ENCODE measurements at regions not wholly inside any gene's neighbourhood (a gene's known extent, or its start where the extent isn't known, plus 50 kb on each side); places are given as distances from the start of the nearest gene placed in this dataset.

DNA sequence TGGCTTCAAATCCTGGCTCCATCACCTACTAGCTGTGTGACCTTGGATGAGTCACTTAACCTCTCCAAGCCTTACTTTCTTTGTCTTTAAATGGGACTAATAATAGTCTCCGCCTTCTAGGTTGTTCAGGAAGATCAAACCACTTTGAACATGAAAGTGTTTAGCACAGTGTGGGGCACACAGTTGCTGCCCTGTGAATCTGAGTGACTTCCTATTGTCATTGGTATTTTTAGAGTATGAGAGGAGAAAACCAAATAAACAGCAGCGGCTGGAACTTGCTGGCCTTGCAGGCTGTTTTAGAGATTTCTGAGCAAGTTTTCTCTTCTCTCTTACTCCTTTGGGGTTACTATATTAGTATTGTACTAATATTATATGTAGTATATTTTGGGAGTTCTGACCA, 120.7 kb upstream of the MYL2 start:
- peaks cover 9% of the 10 kb centered on the region for H3K27me3 ChIP-seq (replicated peaks; ENCODE audit: control insufficient read depth, insufficient read depth, low read length, poor library complexity, severe bottlenecking)
- no peak overlapping the region for H3K27ac ChIP-seq (ENCODE audit: insufficient read depth, low read length, poor library complexity, severe bottlenecking)

DNA sequence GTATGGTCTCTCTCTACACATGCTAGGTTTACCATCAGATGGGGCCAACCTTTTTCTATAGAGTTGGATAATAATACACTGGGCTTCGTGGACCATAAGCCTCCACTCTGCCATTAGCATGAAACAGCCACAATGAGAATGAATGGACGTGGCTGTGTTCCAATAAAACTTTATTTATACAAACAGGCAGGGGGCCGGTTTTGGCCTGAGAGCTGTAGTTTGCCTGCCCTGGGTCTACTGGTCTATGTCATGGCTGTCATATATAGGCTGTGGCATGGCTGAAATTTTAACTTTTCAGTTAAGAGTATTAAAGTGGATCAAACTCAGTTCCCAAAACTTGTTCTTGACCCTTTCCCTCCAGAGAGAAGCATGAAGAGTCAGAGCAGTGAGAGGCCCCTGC, 120.3 kb upstream of the MYL2 start:
- peaks cover 6% of the 10 kb centered on the region for H3K4me1 ChIP-seq (ENCODE audit: control insufficient read depth, insufficient read depth, low read length, poor library complexity, severe bottlenecking)
- H3K27ac ChIP-seq (ENCODE audit: insufficient read depth, low read length, poor library complexity, severe bottlenecking) = no peak overlapping the region
- no peaks in the 10 kb centered on the region for H3K36me3 ChIP-seq (ENCODE audit: control insufficient read depth, insufficient read depth, low read length)
- DNase-seq = no peak
- H3K9me3 ChIP-seq (ENCODE audit: control insufficient read depth, low read length) = no peaks in the 10 kb centered on the region
- peaks cover 13% of the 10 kb centered on the region for H3K27me3 ChIP-seq (replicated peaks; ENCODE audit: control insufficient read depth, insufficient read depth, low read length, poor library complexity, severe bottlenecking)
- no peak overlapping the region for H3K4me3 ChIP-seq (ENCODE audit: insufficient read depth, low read depth, low read length, poor library complexity, severe bottlenecking)

More for the DNA sequence above, 120.7 kb upstream of the MYL2 start:
- Histone ChIP-seq H3K4me1 (ENCODE audit: control insufficient read depth, insufficient read depth, low read length, poor library complexity, severe bottlenecking) (peaks cover 2% of the 10 kb centered on the region), H3K4me3 (ENCODE audit: insufficient read depth, low read depth, low read length, poor library complexity, severe bottlenecking) (no peak overlapping the region), H3K9me3 (ENCODE audit: control insufficient read depth, low read length) (no peaks in the 10 kb centered on the region), H3K36me3 (ENCODE audit: control insufficient read depth, insufficient read depth, low read length) (no peaks in the 10 kb centered on the region)
- DNase-seq = no peak

DNA sequence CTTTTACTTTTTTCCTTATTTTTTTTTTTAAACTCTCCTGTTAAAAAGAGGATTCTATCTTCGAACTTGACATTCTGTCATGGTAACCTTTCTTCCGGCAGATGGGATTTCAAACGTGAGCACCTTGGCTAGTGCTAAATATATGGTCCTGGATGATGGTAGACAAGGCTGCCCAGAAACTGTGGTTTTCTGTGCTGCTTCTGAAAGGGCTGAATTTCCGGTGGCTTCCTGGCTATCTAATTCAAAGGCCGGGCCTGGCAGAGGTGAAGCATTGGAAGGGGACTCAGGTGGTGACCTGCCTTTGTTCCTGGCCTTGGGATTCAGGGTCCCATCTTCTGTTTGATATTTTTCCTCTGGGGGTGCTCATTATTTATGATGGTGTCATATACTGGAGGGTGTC, 118.6 kb upstream of the MYL2 start:
- H3K4me3 ChIP-seq (ENCODE audit: insufficient read depth, low read depth, low read length, poor library complexity, severe bottlenecking) = no peak overlapping the region
- no peak for DNase-seq
- H3K36me3 ChIP-seq (ENCODE audit: control insufficient read depth, insufficient read depth, low read length) = no peaks in the 10 kb centered on the region
- peaks cover 14% of the 10 kb centered on the region for H3K4me1 ChIP-seq (ENCODE audit: control insufficient read depth, insufficient read depth, low read length, poor library complexity, severe bottlenecking)
- no peak overlapping the region for H3K27ac ChIP-seq (ENCODE audit: insufficient read depth, low read length, poor library complexity, severe bottlenecking)
- H3K9me3 ChIP-seq (ENCODE audit: control insufficient read depth, low read length) = no peaks in the 10 kb centered on the region
- peaks cover 25% of the 10 kb centered on the region for H3K27me3 ChIP-seq (replicated peaks; ENCODE audit: control insufficient read depth, insufficient read depth, low read length, poor library complexity, severe bottlenecking)

DNA sequence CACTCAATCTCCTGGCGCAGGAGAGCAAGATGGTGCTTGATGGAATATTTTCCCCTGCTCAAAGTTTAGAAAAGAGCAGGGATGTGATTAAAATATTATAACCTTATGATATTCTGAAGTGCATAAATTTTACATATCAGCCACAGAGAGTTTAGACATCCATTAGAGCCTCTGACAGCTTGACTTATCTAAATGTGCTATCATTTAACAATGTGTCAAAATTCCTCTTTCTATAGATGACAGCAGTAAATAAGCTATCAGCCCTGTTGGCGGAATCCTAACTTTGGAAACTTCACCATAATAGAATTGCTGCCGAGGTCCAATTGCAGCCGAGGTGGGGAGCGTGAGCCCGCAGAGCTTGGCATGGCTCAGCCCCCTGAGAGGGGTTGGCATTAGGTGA, 117.7 kb upstream of the MYL2 start:
- DNase-seq = no peak
- Histone ChIP-seq H3K9me3 (ENCODE audit: control insufficient read depth, low read length) (no peaks in the 10 kb centered on the region), H3K4me3 (ENCODE audit: insufficient read depth, low read depth, low read length, poor library complexity, severe bottlenecking) (no peak overlapping the region), H3K36me3 (ENCODE audit: control insufficient read depth, insufficient read depth, low read length) (no peaks in the 10 kb centered on the region), H3K4me1 (ENCODE audit: control insufficient read depth, insufficient read depth, low read length, poor library complexity, severe bottlenecking) (peaks cover 17% of the 10 kb centered on the region), H3K27ac (ENCODE audit: insufficient read depth, low read length, poor library complexity, severe bottlenecking) (no peak overlapping the region), H3K27me3 (replicated peaks; ENCODE audit: control insufficient read depth, insufficient read depth, low read length, poor library complexity, severe bottlenecking) (peaks cover 29% of the 10 kb centered on the region)

DNA sequence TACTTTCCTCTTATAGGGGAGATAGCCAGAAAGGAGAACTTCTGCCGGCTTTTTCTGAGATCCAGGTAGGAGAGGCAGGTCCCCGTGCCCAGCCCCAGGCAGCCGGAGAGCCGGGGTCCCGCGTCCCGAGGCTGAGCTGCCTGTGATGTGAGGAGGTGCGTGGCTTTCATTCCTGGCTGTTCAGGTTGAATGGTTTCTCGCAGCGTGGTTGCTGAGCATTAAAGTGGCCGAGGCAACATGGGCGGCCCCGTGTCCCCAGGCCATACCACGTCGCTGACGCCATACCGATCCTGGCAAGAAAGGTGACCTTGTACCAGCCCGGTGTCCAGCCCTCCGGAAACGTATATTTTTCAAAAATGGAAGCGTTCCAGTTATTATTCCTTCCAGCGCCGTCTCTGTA, 116.7 kb upstream of the MYL2 start:
- H3K27ac ChIP-seq (ENCODE audit: insufficient read depth, low read length, poor library complexity, severe bottlenecking) = no peak overlapping the region
- H3K9me3 ChIP-seq (ENCODE audit: control insufficient read depth, low read length) = no peaks in the 10 kb centered on the region
- no peaks in the 10 kb centered on the region for H3K36me3 ChIP-seq (ENCODE audit: control insufficient read depth, insufficient read depth, low read length)
- DNase-seq = no peak
- H3K27me3 ChIP-seq (replicated peaks; ENCODE audit: control insufficient read depth, insufficient read depth, low read length, poor library complexity, severe bottlenecking) = peaks cover 40% of the 10 kb centered on the region
- H3K4me1 ChIP-seq (ENCODE audit: control insufficient read depth, insufficient read depth, low read length, poor library complexity, severe bottlenecking) = peaks cover 17% of the 10 kb centered on the region
- no peak overlapping the region for H3K4me3 ChIP-seq (ENCODE audit: insufficient read depth, low read depth, low read length, poor library complexity, severe bottlenecking)

DNA sequence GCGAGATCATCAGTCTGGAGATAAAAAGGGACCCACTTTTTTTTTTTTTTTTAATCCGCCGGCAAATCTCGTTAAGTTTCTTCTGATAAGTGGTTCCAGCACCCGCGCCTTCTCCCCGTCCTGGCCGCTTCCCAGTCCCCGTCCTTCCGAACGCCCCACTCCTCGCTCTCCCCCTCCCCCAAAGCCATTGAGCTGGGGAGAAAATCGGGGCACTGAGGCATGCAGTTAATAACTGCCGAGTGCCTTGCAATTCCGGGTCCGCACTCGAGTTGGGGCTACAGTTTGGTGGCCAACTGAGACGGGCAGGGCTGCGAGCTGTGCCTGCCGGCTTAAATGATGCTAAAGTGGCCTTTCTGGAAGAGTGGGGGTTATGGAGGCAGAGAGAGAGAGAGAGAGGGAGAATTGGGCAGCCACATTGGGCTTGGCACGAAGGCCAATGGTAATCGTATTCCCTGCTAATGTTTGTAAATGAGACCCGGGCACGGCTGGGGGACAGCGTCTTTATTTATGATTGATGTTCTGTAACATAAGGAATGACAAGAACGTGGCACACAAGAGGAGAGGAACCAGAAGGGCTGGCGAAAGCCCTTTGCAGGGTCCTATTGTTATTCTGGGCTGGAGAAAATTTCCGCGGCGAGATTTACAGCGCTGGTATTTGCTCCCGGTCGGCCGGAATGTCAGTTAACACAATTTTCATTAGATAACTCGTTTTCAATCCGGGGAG, 115.4 kb upstream of the MYL2 start:
- Histone ChIP-seq H3K4me1 (ENCODE audit: control insufficient read depth, insufficient read depth, low read length, poor library complexity, severe bottlenecking) (peaks cover 17% of the 10 kb centered on the region), H3K27me3 (replicated peaks; ENCODE audit: control insufficient read depth, insufficient read depth, low read length, poor library complexity, severe bottlenecking) (peaks cover 49% of the 10 kb centered on the region), H3K36me3 (ENCODE audit: control insufficient read depth, insufficient read depth, low read length) (no peaks in the 10 kb centered on the region), H3K4me3 (ENCODE audit: insufficient read depth, low read depth, low read length, poor library complexity, severe bottlenecking) (peak overlapping the region; percentile 26), H3K27ac (ENCODE audit: insufficient read depth, low read length, poor library complexity, severe bottlenecking) (no peak overlapping the region), H3K9me3 (ENCODE audit: control insufficient read depth, low read length) (no peaks in the 10 kb centered on the region)
- no peak for DNase-seq

DNA sequence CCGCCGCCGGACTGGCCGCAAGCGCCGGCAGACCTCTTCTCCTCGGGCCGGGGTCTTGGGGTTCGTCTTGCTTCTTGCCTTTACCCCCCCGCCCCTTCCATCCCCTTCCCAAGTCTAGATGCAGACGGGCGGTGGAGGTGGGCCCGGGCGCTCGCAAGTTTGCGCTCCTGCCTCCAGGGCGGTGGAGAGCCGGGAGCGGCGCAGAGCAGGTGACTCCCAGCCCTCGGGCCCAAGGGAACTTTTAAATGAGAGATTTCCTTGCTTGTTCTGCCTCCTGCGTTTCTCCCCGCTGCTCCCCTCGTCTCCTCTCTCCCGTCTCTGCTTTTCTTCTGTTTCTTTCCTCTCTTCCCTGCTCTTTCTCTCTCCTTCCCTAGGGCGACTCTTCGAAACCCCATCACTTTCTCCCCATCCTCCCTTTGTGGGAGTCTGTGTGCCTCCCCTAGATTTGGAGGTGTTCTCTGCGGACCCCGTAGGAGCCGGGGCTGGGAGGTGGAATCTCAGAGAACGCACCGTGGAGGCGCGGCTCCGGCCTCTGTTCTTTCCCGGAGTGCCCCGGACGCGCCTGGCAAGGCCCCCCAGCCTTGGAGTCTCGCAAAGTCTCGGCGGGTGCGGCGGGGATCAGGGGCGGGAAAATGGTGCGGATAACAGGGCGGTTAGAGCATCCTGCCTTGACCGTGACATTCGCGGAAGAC, 114.7 kb upstream of the MYL2 start:
- H3K27me3 ChIP-seq (replicated peaks; ENCODE audit: control insufficient read depth, insufficient read depth, low read length, poor library complexity, severe bottlenecking) = peaks cover 49% of the 10 kb centered on the region
- H3K9me3 ChIP-seq (ENCODE audit: control insufficient read depth, low read length) = no peaks in the 10 kb centered on the region
- no peak for DNase-seq
- H3K4me3 ChIP-seq (ENCODE audit: insufficient read depth, low read depth, low read length, poor library complexity, severe bottlenecking) = peak overlapping the region; percentile 26
- no peak overlapping the region for H3K27ac ChIP-seq (ENCODE audit: insufficient read depth, low read length, poor library complexity, severe bottlenecking)
- no peaks in the 10 kb centered on the region for H3K36me3 ChIP-seq (ENCODE audit: control insufficient read depth, insufficient read depth, low read length)
- peaks cover 17% of the 10 kb centered on the region for H3K4me1 ChIP-seq (ENCODE audit: control insufficient read depth, insufficient read depth, low read length, poor library complexity, severe bottlenecking)

DNA sequence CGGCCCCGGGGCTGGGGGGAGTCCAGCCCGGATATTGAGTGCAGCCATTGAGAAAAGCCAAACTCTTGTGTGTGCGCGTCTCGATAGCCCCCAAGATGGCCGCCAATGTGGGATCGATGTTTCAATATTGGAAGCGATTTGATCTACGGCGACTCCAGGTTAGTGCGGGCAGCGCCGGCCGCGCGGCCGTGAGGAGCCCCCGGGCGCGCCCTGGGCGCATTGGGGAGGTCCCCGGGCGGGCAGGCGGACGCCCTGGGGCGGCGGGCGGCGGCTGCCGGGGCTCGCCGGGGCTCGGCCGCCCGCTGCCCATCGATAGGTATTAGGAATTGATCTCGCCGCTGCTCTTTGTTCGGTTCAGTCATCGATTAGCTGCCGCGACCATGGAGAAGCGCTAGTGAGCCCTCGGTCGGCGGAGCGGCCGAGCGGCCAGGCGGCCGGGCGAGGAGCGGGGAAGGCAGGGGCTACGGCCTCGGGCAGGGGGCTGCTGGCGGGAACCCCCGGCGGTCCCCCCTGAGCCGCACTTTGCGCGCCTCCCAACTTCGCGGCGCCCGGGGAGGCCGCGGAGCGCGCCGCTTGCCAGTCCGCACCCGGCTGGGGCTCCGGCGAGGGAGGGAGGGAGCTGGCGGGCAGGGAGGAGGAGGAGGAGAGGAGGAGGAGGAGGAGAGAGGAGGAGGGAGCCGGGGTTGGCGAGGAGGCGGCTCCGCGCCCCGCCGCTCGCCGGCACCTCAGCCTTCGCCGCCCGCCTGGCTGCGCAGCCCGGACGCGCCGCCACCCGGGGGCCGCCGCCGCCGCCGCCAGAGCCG, 113.9 kb upstream of the MYL2 start, which contains the start of gene CUX2:
Gene CUX2, plus strand, starts transcription at position 83 of the 803 bp plus-strand sequence.
- Histone ChIP-seq H3K9me3 (ENCODE audit: control insufficient read depth, low read length) (no peaks in the 10 kb centered on the region), H3K27ac (ENCODE audit: insufficient read depth, low read length, poor library complexity, severe bottlenecking) (no peak within 1 kb of the TSS), H3K27me3 (replicated peaks; ENCODE audit: control insufficient read depth, insufficient read depth, low read length, poor library complexity, severe bottlenecking) (peaks cover 49% of the 10 kb centered on the region), H3K4me3 (ENCODE audit: insufficient read depth, low read depth, low read length, poor library complexity, severe bottlenecking) (peak within 1 kb of the TSS; percentile 41), H3K36me3 (ENCODE audit: control insufficient read depth, insufficient read depth, low read length) (no peaks in the 10 kb centered on the region), H3K4me1 (ENCODE audit: control insufficient read depth, insufficient read depth, low read length, poor library complexity, severe bottlenecking) (peaks cover 17% of the 10 kb centered on the region)
- no peak for DNase-seq

DNA sequence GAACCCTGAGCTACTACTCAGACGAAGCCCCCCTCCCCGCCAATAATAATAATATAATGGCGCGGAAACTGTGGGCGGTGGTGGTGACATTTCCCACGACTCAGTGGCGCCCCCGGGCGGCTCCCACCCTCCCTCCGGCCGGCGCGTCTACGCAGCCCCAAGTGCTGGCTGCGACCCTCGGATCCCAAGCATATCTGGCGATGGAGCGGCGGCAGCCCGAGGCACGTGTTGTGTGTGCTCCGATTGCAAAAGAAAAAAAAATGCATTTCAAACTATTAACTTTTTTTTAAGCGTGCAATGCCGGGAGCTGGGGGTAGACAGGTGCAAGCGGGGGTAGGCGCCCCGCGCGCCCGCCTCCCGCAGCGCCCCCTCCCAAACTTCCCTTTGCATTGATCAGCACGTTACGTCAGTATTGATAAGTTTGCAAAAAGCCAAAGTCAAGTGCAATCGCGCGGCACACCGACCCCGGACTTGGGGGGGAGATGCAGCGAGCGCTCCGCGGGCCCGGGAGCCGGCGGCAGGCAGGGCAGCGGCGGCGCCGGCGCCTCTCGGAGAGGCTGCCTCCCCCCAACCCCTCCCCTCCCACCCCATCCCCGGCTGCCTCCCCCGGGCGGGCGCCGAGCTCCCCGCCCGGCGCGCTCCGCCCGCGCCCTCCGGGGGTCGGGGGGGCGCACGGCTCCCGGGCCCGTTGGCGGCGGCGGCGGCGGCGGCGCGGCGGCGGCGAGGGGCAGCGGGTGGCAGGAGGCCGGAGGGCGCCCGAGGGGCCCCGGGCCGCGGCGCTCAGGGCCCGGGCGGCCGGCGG, 113.1 kb upstream of the MYL2 start:
- peaks cover 49% of the 10 kb centered on the region for H3K27me3 ChIP-seq (replicated peaks; ENCODE audit: control insufficient read depth, insufficient read depth, low read length, poor library complexity, severe bottlenecking)
- DNase-seq = no peak
- H3K4me3 ChIP-seq (ENCODE audit: insufficient read depth, low read depth, low read length, poor library complexity, severe bottlenecking) = peak overlapping the region; percentile 41

More for the DNA sequence above, 113.1 kb upstream of the MYL2 start:
- no peaks in the 10 kb centered on the region for H3K36me3 ChIP-seq (ENCODE audit: control insufficient read depth, insufficient read depth, low read length)
- H3K9me3 ChIP-seq (ENCODE audit: control insufficient read depth, low read length) = no peaks in the 10 kb centered on the region
- H3K27ac ChIP-seq (ENCODE audit: insufficient read depth, low read length, poor library complexity, severe bottlenecking) = no peak overlapping the region
- H3K4me1 ChIP-seq (ENCODE audit: control insufficient read depth, insufficient read depth, low read length, poor library complexity, severe bottlenecking) = peaks cover 17% of the 10 kb centered on the region
